ENCODE measurements at regions not wholly inside any gene's neighbourhood (a gene's known extent, or its start where the extent isn't known, plus 50 kb on each side); places are given as distances from the start of the nearest gene placed in this dataset.

DNA sequence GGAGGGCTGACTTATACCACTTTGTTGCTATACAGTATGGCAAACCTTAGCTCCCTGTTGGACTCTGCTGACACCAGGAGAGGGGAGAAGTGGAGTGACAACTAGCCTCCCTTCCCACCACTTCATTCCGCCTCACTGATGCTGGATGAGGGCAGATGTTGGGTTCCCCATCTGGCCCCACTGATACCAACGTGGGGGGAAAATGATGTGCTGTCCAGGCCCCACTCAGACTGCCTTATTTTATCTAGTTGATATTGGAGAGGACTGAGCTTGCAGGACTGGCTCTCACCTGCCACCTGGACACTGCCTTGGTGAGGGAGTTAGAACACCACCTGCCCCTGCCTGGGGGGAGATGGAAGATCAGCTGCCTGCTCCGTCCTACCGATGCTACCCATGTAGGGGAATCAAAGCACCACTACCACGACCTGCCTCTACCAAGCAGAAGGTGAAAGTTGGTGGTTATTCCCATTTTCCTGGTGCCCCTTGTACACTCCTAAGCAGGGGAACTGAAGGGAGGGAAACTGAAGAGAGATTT lies 292.1 kb downstream of the GADD45G start:
- H3K4me3 Mint-ChIP-seq = no peak overlapping the region
- no peaks in the 10 kb centered on the region for H3K36me3 Mint-ChIP-seq (ENCODE audit: low read depth)
- TF ChIP-seq CREB1 (CRISPR knock-in tag; IDR thresholded peaks at IDR 0.05; ENCODE audit: low read depth) (no peak), STAT1 (IDR thresholded peaks at IDR 0.05; ENCODE audit: unreplicated experiment) (no peak), ZNF114 (CRISPR knock-in tag; IDR thresholded peaks at IDR 0.05) (no peak), NANOG (IDR thresholded peaks at IDR 0.05; ENCODE audit: borderline replicate concordance) (no peak), EZH2phosphoT487 (IDR thresholded peaks at IDR 0.05; ENCODE audit: unreplicated experiment) (no peak), EZH2 (IDR thresholded peaks at IDR 0.05; ENCODE audit: low read depth, unreplicated experiment) (no peak), JUNB (IDR thresholded peaks at IDR 0.05; ENCODE audit: unreplicated experiment) (no peak), ZNF331 (CRISPR knock-in tag; IDR thresholded peaks at IDR 0.05; ENCODE audit: low read depth) (no peak), POLR2AphosphoS5 (IDR thresholded peaks at IDR 0.05; ENCODE audit: low read depth) (no peak)
- TF ChIP-seq, protein P1, sequence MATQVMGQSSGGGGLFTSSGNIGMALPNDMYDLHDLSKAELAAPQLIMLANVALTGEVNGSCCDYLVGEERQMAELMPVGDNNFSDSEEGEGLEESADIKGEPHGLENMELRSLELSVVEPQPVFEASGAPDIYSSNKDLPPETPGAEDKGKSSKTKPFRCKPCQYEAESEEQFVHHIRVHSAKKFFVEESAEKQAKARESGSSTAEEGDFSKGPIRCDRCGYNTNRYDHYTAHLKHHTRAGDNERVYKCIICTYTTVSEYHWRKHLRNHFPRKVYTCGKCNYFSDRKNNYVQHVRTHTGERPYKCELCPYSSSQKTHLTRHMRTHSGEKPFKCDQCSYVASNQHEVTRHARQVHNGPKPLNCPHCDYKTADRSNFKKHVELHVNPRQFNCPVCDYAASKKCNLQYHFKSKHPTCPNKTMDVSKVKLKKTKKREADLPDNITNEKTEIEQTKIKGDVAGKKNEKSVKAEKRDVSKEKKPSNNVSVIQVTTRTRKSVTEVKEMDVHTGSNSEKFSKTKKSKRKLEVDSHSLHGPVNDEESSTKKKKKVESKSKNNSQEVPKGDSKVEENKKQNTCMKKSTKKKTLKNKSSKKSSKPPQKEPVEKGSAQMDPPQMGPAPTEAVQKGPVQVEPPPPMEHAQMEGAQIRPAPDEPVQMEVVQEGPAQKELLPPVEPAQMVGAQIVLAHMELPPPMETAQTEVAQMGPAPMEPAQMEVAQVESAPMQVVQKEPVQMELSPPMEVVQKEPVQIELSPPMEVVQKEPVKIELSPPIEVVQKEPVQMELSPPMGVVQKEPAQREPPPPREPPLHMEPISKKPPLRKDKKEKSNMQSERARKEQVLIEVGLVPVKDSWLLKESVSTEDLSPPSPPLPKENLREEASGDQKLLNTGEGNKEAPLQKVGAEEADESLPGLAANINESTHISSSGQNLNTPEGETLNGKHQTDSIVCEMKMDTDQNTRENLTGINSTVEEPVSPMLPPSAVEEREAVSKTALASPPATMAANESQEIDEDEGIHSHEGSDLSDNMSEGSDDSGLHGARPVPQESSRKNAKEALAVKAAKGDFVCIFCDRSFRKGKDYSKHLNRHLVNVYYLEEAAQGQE (IDR thresholded peaks at IDR 0.05; ENCODE audit: unreplicated experiment) = no peak
- TF ChIP-seq, protein P2, sequence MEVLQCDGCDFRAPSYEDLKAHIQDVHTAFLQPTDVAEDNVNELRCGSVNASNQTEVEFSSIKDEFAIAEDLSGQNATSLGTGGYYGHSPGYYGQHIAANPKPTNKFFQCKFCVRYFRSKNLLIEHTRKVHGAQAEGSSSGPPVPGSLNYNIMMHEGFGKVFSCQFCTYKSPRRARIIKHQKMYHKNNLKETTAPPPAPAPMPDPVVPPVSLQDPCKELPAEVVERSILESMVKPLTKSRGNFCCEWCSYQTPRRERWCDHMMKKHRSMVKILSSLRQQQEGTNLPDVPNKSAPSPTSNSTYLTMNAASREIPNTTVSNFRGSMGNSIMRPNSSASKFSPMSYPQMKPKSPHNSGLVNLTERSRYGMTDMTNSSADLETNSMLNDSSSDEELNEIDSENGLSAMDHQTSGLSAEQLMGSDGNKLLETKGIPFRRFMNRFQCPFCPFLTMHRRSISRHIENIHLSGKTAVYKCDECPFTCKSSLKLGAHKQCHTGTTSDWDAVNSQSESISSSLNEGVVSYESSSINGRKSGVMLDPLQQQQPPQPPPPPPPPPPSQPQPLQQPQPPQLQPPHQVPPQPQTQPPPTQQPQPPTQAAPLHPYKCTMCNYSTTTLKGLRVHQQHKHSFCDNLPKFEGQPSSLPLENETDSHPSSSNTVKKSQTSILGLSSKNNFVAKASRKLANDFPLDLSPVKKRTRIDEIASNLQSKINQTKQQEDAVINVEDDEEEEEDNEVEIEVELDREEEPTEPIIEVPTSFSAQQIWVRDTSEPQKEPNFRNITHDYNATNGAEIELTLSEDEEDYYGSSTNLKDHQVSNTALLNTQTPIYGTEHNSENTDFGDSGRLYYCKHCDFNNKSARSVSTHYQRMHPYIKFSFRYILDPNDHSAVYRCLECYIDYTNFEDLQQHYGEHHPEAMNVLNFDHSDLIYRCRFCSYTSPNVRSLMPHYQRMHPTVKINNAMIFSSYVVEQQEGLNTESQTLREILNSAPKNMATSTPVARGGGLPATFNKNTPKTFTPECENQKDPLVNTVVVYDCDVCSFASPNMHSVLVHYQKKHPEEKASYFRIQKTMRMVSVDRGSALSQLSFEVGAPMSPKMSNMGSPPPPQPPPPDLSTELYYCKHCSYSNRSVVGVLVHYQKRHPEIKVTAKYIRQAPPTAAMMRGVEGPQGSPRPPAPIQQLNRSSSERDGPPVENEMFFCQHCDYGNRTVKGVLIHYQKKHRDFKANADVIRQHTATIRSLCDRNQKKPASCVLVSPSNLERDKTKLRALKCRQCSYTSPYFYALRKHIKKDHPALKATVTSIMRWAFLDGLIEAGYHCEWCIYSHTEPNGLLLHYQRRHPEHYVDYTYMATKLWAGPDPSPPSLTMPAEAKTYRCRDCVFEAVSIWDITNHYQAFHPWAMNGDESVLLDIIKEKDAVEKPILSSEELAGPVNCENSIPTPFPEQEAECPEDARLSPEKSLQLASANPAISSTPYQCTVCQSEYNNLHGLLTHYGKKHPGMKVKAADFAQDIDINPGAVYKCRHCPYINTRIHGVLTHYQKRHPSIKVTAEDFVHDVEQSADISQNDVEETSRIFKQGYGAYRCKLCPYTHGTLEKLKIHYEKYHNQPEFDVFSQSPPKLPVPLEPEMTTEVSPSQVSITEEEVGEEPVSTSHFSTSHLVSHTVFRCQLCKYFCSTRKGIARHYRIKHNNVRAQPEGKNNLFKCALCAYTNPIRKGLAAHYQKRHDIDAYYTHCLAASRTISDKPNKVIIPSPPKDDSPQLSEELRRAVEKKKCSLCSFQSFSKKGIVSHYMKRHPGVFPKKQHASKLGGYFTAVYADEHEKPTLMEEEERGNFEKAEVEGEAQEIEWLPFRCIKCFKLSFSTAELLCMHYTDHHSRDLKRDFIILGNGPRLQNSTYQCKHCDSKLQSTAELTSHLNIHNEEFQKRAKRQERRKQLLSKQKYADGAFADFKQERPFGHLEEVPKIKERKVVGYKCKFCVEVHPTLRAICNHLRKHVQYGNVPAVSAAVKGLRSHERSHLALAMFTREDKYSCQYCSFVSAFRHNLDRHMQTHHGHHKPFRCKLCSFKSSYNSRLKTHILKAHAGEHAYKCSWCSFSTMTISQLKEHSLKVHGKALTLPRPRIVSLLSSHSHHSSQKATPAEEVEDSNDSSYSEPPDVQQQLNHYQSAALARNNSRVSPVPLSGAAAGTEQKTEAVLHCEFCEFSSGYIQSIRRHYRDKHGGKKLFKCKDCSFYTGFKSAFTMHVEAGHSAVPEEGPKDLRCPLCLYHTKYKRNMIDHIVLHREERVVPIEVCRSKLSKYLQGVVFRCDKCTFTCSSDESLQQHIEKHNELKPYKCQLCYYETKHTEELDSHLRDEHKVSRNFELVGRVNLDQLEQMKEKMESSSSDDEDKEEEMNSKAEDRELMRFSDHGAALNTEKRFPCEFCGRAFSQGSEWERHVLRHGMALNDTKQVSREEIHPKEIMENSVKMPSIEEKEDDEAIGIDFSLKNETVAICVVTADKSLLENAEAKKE (CRISPR knock-in tag; IDR thresholded peaks at IDR 0.05) = no peak
- TF ChIP-seq, protein P3, sequence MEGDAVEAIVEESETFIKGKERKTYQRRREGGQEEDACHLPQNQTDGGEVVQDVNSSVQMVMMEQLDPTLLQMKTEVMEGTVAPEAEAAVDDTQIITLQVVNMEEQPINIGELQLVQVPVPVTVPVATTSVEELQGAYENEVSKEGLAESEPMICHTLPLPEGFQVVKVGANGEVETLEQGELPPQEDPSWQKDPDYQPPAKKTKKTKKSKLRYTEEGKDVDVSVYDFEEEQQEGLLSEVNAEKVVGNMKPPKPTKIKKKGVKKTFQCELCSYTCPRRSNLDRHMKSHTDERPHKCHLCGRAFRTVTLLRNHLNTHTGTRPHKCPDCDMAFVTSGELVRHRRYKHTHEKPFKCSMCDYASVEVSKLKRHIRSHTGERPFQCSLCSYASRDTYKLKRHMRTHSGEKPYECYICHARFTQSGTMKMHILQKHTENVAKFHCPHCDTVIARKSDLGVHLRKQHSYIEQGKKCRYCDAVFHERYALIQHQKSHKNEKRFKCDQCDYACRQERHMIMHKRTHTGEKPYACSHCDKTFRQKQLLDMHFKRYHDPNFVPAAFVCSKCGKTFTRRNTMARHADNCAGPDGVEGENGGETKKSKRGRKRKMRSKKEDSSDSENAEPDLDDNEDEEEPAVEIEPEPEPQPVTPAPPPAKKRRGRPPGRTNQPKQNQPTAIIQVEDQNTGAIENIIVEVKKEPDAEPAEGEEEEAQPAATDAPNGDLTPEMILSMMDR (conservative IDR thresholded peaks at IDR 0.05; ENCODE audit: low read depth in 2 of 2) = no peak
- TF ChIP-seq, protein P4, sequence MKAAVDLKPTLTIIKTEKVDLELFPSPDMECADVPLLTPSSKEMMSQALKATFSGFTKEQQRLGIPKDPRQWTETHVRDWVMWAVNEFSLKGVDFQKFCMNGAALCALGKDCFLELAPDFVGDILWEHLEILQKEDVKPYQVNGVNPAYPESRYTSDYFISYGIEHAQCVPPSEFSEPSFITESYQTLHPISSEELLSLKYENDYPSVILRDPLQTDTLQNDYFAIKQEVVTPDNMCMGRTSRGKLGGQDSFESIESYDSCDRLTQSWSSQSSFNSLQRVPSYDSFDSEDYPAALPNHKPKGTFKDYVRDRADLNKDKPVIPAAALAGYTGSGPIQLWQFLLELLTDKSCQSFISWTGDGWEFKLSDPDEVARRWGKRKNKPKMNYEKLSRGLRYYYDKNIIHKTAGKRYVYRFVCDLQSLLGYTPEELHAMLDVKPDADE (IDR thresholded peaks at IDR 0.05) = no peak

More for the DNA sequence above, 292.1 kb downstream of the GADD45G start:
- Histone ChIP-seq H3K79me2 (replicated peaks; ENCODE audit: insufficient read depth) (no peaks in the 10 kb centered on the region), H3K4me2 (no peak overlapping the region), H4K20me1 (replicated peaks; ENCODE audit: insufficient read depth) (no peaks in the 10 kb centered on the region), H3K27me3 (ENCODE audit: insufficient read depth) (no peaks in the 10 kb centered on the region), H3K4me1 (ENCODE audit: insufficient read depth) (no peaks in the 10 kb centered on the region), H3F3A (replicated peaks; ENCODE audit: low read depth) (no peaks in the 10 kb centered on the region), H3K27ac (ENCODE audit: low read depth) (no peak overlapping the region), H3K36me3 (ENCODE audit: insufficient read depth) (no peaks in the 10 kb centered on the region), H3K9me2 (ENCODE audit: insufficient read depth) (peaks cover 6% of the 10 kb centered on the region; the same call in 1 of the 2 replicates), H3K4me3 (no peak overlapping the region), H2AFZ (no peak overlapping the region)
- ATAC-seq (no peak), DNase-seq (ENCODE audit: low spot score) (no peak)
- Mint-ChIP-seq H3K27me3 (ENCODE audit: insufficient read depth, low read depth, poor library complexity) (peaks cover 3% of the 10 kb centered on the region), H3K4me1 (peaks cover 13% of the 10 kb centered on the region), H3K27ac (no peak overlapping the region), H3K9me3 (no peaks in the 10 kb centered on the region)

Measured in GM23338 (cell line).